GM23338 (cell line): ENCODE measurements at regions not wholly inside any gene's neighbourhood (a gene's known extent, or its start where the extent isn't known, plus 50 kb on each side); places are given as distances from the start of the nearest gene placed in this dataset.

ENCODE experiments used
- ATAC-seq: fragments of 200-7000 bp; cut with Tn5 transposase; 3 replicates; pipeline ENCODE4 v1.9.1; 2020
- DNase-seq: peaks from one replicate; pipeline ENCODE4 v3.0.0-alpha.2; 2015; ENCODE audit warnings: low spot score
- H2AFZ ChIP-seq: fragments of 200-600 bp; sonication (generic); 2 replicates; pipeline ENCODE4 v1.8.0; 2016; ENCODE audit warnings: antibody characterized with exemption, mild to moderate bottlenecking, moderate library complexity
- H3F3A ChIP-seq: fragments of 200-600 bp; sonication (generic); replicated peaks from 2 replicates; pipeline ENCODE4 v1.8.0; 2017; ENCODE audit warnings: antibody characterized with exemption, mixed run types, low read depth
- H3K27ac ChIP-seq: fragments of 200-600 bp; sonication (generic); 2 replicates; pipeline ENCODE4 v1.6.1; 2016; ENCODE audit warnings: low read depth
- H3K27me3 ChIP-seq: fragments of 200-600 bp; sonication (generic); 2 replicates; pipeline ENCODE4 v1.8.0; 2016; ENCODE audit warnings: mild to moderate bottlenecking, mixed run types, moderate library complexity; ENCODE audit not compliant: insufficient read depth
- H3K36me3 ChIP-seq: fragments of 200-600 bp; sonication (generic); 2 replicates; pipeline ENCODE4 v1.8.0; 2016; ENCODE audit warnings: mild to moderate bottlenecking; ENCODE audit not compliant: insufficient read depth
- H3K4me1 ChIP-seq: fragments of 200-600 bp; sonication (generic); 2 replicates; pipeline ENCODE4 v1.8.0; 2016; ENCODE audit warnings: mild to moderate bottlenecking, moderate library complexity; ENCODE audit not compliant: insufficient read depth
- H3K4me2 ChIP-seq: fragments of 200-600 bp; sonication (generic); 2 replicates; pipeline ENCODE4 v1.7.1; 2017; ENCODE audit warnings: mixed run types
- H3K4me3 ChIP-seq: fragments of 200-600 bp; sonication (generic); 2 replicates; pipeline ENCODE4 v1.6.1; 2016; ENCODE audit warnings: mixed run types
- H3K79me2 ChIP-seq: fragments of 200-600 bp; sonication (generic); replicated peaks from 2 replicates; pipeline ENCODE4 v1.8.0; 2017; ENCODE audit warnings: mild to moderate bottlenecking; ENCODE audit not compliant: insufficient read depth
- H3K9me2 ChIP-seq: fragments of 200-600 bp; sonication (generic); 2 replicates; pipeline ENCODE4 v1.8.0; 2017; ENCODE audit not compliant: insufficient read depth
- H4K20me1 ChIP-seq: fragments of 200-600 bp; sonication (generic); replicated peaks from 2 replicates; pipeline ENCODE4 v1.8.0; 2017; ENCODE audit warnings: mild to moderate bottlenecking; ENCODE audit not compliant: insufficient read depth
- H3K27ac Mint-ChIP-seq: 2 replicates; pipeline ENCODE4 v1.8.0; 2020; ENCODE audit warnings: inconsistent platforms, mild to moderate bottlenecking, moderate library complexity, mixed read lengths
- H3K27me3 Mint-ChIP-seq: 3 replicates; pipeline ENCODE4 v1.8.0; 2022; ENCODE audit warnings: low read depth, mild to moderate bottlenecking, moderate library complexity, mixed read lengths, inconsistent platforms; ENCODE audit not compliant: insufficient read depth, poor library complexity
- H3K36me3 Mint-ChIP-seq: 3 replicates; pipeline ENCODE4 v1.8.0; 2021; ENCODE audit warnings: low read depth, mild to moderate bottlenecking, inconsistent platforms, moderate library complexity, mixed read lengths
- H3K4me1 Mint-ChIP-seq: 3 replicates; pipeline ENCODE4 v1.8.0; 2020; ENCODE audit warnings: mild to moderate bottlenecking, inconsistent platforms, mixed read lengths
- H3K4me3 Mint-ChIP-seq: 3 replicates; pipeline ENCODE4 v1.8.0; 2021; ENCODE audit warnings: moderate library complexity, mild to moderate bottlenecking, inconsistent platforms, mixed read lengths
- H3K9me3 Mint-ChIP-seq: 3 replicates; pipeline ENCODE4 v1.8.0; 2020; ENCODE audit warnings: moderate library complexity, mild to moderate bottlenecking, inconsistent platforms, mixed read lengths
- CREB1 ChIP-seq: fragments of 250-450 bp; sonication (Bioruptor Pico); IDR thresholded peaks from 2 replicates; pipeline ENCODE4 v1.5.0; 2020; ENCODE audit warnings: low read depth, mild to moderate bottlenecking, moderate library complexity
- CTCF ChIP-seq, 2 experiments: fragments of 200-600 bp in 1 of 2; sonication (generic) in 1 of 2; conservative IDR thresholded peaks; 2 replicates each; pipeline versions ENCODE4 v1.5.1 to v1.6.1; 2016 to 2017; ENCODE audit warnings: antibody characterized with exemption in 2 of 2, low read depth in 2 of 2, mild to moderate bottlenecking in 2 of 2, moderate library complexity in 1 of 2
- ETS1 ChIP-seq: IDR thresholded peaks from 2 replicates; pipeline ENCODE4 v1.6.1; 2016; ENCODE audit warnings: antibody characterized with exemption
- EZH2 ChIP-seq: fragments of 200-600 bp; sonication (generic); IDR thresholded peaks from one replicate; pipeline ENCODE4 v1.8.0; 2017; ENCODE audit warnings: antibody characterized with exemption, mild to moderate bottlenecking, low read depth; ENCODE audit not compliant: unreplicated experiment
- EZH2phosphoT487 ChIP-seq: fragments of 200-600 bp; sonication (generic); IDR thresholded peaks from one replicate; pipeline ENCODE4 v1.8.1; 2018; ENCODE audit warnings: antibody characterized with exemption; ENCODE audit not compliant: unreplicated experiment
- JUNB ChIP-seq: IDR thresholded peaks from one replicate; pipeline ENCODE4 v1.6.1; 2016; ENCODE audit warnings: antibody characterized with exemption; ENCODE audit not compliant: unreplicated experiment
- NANOG ChIP-seq: IDR thresholded peaks from 2 replicates; pipeline ENCODE4 v1.6.1; 2016; ENCODE audit warnings: antibody characterized with exemption, borderline replicate concordance
- POLR2AphosphoS5 ChIP-seq: IDR thresholded peaks from 2 replicates; pipeline ENCODE4 v1.6.1; 2016; ENCODE audit warnings: antibody characterized with exemption, low read depth
- REST ChIP-seq: IDR thresholded peaks from one replicate; pipeline ENCODE4 v1.6.1; 2018; ENCODE audit warnings: antibody characterized with exemption; ENCODE audit not compliant: unreplicated experiment
- STAT1 ChIP-seq: IDR thresholded peaks from one replicate; pipeline ENCODE4 v1.6.1; 2016; ENCODE audit warnings: antibody characterized with exemption; ENCODE audit not compliant: unreplicated experiment
- ZNF114 ChIP-seq: fragments of 250-450 bp; sonication (Bioruptor Pico); IDR thresholded peaks from 2 replicates; pipeline ENCODE4 v1.5.0; 2020; ENCODE audit warnings: mild to moderate bottlenecking, moderate library complexity
- ZNF331 ChIP-seq: fragments of 250-450 bp; sonication (Bioruptor Pico); IDR thresholded peaks from 2 replicates; pipeline ENCODE4 v1.5.0; 2020; ENCODE audit warnings: low read depth, mild to moderate bottlenecking, moderate library complexity
- ZNF462 ChIP-seq: fragments of 250-450 bp; sonication (Bioruptor Pico); IDR thresholded peaks from 2 replicates; pipeline ENCODE4 v1.5.0; 2020; ENCODE audit warnings: mild to moderate bottlenecking, moderate library complexity

GRCh38 chr21:35900539-35900938 is 159.8 kb downstream of the SETD4 start:
- H3K4me3 ChIP-seq: no peak overlapping the region
- H3K36me3 Mint-ChIP-seq: peaks cover 5% of the 10 kb centered on the region; the same call in 1 of the 3 replicates
- H3K4me3 Mint-ChIP-seq: no peak overlapping the region
- no peaks in the 10 kb centered on the region for H3K9me2 ChIP-seq
- no peak overlapping the region for H3K4me2 ChIP-seq
- no peak overlapping the region for H3K27ac ChIP-seq
- no peaks in the 10 kb centered on the region for H3K79me2 ChIP-seq
- H3K27ac Mint-ChIP-seq: no peak overlapping the region
- peaks cover 2% of the 10 kb centered on the region; the same call in 1 of the 3 replicates for H3K4me1 Mint-ChIP-seq
- no peak overlapping the region for H2AFZ ChIP-seq
- no peaks in the 10 kb centered on the region for H3K36me3 ChIP-seq
- no peaks in the 10 kb centered on the region for H3K27me3 ChIP-seq
- no peaks in the 10 kb centered on the region for H3F3A ChIP-seq
- ATAC-seq (no peak), DNase-seq (no peak)
- H3K4me1 ChIP-seq: no peaks in the 10 kb centered on the region; the same call in 1 of the 2 replicates
- TF ChIP-seq JUNB (no peak), POLR2AphosphoS5 (no peak), STAT1 (no peak), ZNF331 (CRISPR knock-in tag) (no peak), REST (no peak), EZH2phosphoT487 (no peak), ZNF114 (CRISPR knock-in tag) (no peak), EZH2 (no peak), CREB1 (CRISPR knock-in tag) (no peak), NANOG (no peak), CTCF (conservative IDR thresholded peaks at IDR 0.05; ENCODE audit: low read depth in 2 of 2) (no peak), ETS1 (no peak), ZNF462 (no peak)
- peaks cover 6% of the 10 kb centered on the region; the same call in 1 of the 3 replicates for H3K9me3 Mint-ChIP-seq
- peaks cover 6% of the 10 kb centered on the region for H3K27me3 Mint-ChIP-seq
- no peaks in the 10 kb centered on the region for H4K20me1 ChIP-seq
